Kidney epithelial cell (primary cell): ENCODE measurements at regions not wholly inside any gene's neighbourhood (a gene's known extent, or its start where the extent isn't known, plus 50 kb on each side); places are given as distances from the start of the nearest gene placed in this dataset.
A peak's percentile ranks its signal among the peaks of the same experiment; 100 is the strongest.
"Not testable (repeated sequence)": the region's sequence is repeated elsewhere in the genome, so short reads cannot be mapped to it uniquely, and the experiment has no call there.

Experiments used
- DNase-seq: peaks from one replicate; pipeline ENCODE4 v3.0.0-alpha.2; 2010; ENCODE audit warnings: low read depth
- H3K27me3 ChIP-seq: 2 replicates; pipeline ENCODE4 v1.6.0; 2011; ENCODE audit warnings: low read length; ENCODE audit not compliant: control insufficient read depth, insufficient read depth
- H3K36me3 ChIP-seq: 2 replicates; pipeline ENCODE4 v1.5.1; 2011; ENCODE audit warnings: low read length; ENCODE audit not compliant: control insufficient read depth, insufficient read depth
- H3K4me3 ChIP-seq: 2 replicates; pipeline ENCODE4 v1.5.1; 2011; ENCODE audit warnings: low read depth, mild to moderate bottlenecking, control low read depth, low read length
- TF ChIP-seq, protein P1 (sequence below): IDR thresholded peaks from 2 replicates; pipeline ENCODE4 v1.5.1; 2011; ENCODE audit warnings: mild to moderate bottlenecking, moderate library complexity, low read length, control low read depth, inconsistent platforms; ENCODE audit not compliant: insufficient read depth, poor library complexity, severe bottlenecking

DNA sequence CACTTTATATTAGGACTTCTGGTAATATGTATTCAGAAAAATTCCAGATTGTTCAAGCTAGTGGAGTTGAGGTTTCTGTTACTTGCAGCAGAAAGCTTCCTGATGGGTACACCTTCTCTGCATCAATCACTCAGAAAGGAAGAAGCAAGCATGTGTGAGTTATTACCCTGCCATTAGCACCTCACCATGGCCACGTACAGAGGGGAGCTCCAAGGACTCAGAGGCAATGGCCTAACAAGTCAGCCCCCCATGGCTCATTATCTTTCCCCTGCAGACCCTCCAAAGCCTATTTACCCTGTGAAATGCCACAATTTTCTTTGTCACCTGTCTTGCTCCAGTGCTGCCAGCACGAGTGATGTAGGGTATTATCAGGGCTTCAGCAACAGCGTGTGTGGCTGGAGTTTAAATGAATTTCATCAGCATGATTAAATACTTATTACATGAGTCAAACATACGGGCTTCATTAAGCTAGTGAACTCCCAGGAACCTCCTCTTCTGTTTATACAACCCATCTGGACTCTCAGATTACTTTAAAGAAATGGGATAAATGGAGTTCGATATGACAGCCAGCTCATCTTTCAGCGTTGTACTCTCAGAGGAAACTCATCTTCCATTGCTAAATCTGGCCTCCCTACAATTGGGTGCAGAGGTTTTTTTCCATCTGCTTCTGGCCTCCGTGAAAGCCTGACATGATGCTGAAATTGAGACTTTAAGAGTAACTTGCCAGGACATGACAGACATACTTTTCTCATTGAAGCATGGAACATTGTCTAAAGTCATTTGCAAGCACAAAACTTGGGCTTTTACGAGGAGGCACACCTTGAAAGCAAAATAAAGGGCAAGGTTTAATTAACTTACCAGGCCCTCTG, 135.9 kb downstream of the TMEM30B start:
- DNase-seq, result no peak
- no peaks in the 10 kb centered on the region for H3K36me3 ChIP-seq
- H3K4me3 ChIP-seq, result no peak overlapping the region
- H3K27me3 ChIP-seq, result no peaks in the 10 kb centered on the region
- TF ChIP-seq, protein P1, sequence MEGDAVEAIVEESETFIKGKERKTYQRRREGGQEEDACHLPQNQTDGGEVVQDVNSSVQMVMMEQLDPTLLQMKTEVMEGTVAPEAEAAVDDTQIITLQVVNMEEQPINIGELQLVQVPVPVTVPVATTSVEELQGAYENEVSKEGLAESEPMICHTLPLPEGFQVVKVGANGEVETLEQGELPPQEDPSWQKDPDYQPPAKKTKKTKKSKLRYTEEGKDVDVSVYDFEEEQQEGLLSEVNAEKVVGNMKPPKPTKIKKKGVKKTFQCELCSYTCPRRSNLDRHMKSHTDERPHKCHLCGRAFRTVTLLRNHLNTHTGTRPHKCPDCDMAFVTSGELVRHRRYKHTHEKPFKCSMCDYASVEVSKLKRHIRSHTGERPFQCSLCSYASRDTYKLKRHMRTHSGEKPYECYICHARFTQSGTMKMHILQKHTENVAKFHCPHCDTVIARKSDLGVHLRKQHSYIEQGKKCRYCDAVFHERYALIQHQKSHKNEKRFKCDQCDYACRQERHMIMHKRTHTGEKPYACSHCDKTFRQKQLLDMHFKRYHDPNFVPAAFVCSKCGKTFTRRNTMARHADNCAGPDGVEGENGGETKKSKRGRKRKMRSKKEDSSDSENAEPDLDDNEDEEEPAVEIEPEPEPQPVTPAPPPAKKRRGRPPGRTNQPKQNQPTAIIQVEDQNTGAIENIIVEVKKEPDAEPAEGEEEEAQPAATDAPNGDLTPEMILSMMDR, result no peak

DNA sequence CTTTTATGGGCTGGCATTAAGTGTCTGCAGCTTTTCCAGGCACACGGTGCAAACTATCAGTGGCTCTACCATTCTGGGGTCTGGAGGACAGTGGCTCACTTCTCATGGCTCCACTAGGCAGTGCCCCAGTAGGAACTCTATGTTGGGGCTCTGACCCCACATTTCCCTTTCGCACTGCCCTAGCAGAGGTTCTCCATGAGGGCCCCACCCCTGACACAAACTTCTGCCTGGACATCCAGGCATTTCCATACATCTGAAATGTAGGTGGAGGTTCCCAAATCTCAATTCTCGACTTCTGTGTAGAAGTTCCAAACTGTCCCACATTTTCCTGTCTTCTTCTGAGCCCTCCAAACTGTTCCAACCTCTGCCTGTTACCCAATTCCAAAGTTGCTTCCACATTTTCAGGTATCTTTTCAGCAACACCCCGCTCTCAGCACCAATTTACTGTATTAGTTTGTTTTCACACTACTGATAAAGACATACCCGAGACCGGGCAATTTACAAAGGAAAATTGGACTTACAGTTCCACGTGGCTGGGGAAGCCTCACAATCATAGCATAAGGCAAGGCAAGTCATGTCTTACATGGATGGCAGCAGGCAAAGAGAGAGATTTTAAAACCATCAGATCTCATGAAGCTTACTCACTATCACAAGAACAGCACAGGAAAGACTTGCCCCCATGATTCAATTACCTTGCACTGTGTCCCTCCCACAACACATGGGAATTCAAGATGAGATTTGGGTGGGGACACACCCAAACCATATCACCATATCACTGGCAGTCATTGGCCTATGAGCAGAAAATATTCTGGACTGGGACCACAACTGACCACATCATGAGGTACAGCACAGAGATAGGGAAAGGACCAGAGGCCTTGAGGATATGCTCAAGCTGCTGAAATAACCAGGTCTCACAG, 136.8 kb downstream of the TMEM30B start:
- H3K27me3 ChIP-seq, DNase-seq, H3K4me3 ChIP-seq, H3K36me3 ChIP-seq: not testable (repeated sequence)

DNA sequence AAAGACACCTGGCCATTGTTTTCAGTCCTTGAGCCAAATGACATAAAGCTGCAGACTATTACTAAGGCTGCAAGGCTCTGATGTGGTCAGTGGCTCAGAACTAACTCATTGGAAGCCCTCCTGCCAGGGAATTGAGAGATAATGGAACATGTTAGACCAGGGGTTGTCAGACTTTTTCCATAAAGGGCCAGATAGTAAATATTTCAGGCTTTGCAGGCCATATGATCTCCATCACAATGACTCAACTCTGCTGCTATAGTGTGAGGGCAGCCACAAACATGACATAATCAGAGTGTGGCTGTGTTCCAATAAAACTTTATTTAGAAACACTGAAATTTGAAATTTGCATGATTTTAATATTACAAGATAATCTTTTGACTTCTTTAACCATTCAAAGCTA, 140.3 kb downstream of the TMEM30B start:
- TF ChIP-seq, protein P1, result no peak
- DNase-seq, result peak; percentile 49

GRCh38 chr14:61140271-61140670, 140.9 kb downstream of the TMEM30B start:
- no peaks in the 10 kb centered on the region for H3K27me3 ChIP-seq
- H3K4me3 ChIP-seq, result no peak overlapping the region
- H3K36me3 ChIP-seq, result no peaks in the 10 kb centered on the region
- DNase-seq, result no peak
- TF ChIP-seq, protein P1, result no peak

More for the DNA sequence above, 140.3 kb downstream of the TMEM30B start:
- H3K36me3 ChIP-seq, result no peaks in the 10 kb centered on the region
- no peaks in the 10 kb centered on the region for H3K27me3 ChIP-seq
- H3K4me3 ChIP-seq, result no peak overlapping the region

- Histone ChIP-seq H3K36me3 (no peaks in the 10 kb centered on the region), H3K27me3 (no peaks in the 10 kb centered on the region), H3K4me3 (no peak overlapping the region)
- TF ChIP-seq, protein P1, result no peak
- DNase-seq, result no peak
Measured at GRCh38 chr14:61139006-61139599, 142.0 kb downstream of the TMEM30B start.

GRCh38 chr14:61132894-61133293, 148.2 kb downstream of the TMEM30B start:
- Histone ChIP-seq H3K4me3 (no peak overlapping the region), H3K27me3 (no peaks in the 10 kb centered on the region), H3K36me3 (no peaks in the 10 kb centered on the region)
- TF ChIP-seq, protein P1, result no peak
- no peak for DNase-seq
